AG09319 (cell line): ENCODE measurements at regions not wholly inside any gene's neighbourhood (a gene's known extent, or its start where the extent isn't known, plus 50 kb on each side); places are given as distances from the start of the nearest gene placed in this dataset.

Experiments used
- DNase-seq: peaks from one replicate; pipeline ENCODE4 v3.0.0-alpha.2; 2010; ENCODE audit warnings: low read depth; ENCODE audit errors: extremely low read depth
- CTCF ChIP-seq: IDR thresholded peaks from 2 replicates; pipeline ENCODE4 v1.5.1; 2011; ENCODE audit warnings: low read depth, mild to moderate bottlenecking, inconsistent platforms, low read length, moderate library complexity

DNA sequence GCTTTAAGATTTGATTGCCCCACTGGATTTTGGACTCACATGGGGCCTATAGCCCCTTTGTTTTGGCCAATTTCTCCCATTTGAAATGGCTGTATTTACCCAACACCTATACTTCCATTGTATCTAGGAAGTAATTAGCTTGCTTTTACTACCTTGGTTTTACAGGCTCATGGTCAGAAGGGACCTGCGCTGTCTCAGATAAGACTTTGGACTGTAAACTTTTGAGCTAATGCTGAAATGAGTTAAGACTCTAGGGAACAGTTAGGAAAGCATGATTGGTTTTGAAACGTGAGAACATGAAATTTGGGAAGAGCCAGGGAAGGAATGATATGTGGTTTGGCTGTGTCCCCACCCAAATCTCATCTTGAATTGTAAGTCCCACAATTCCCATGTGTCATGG is 419.0 kb upstream of the TMPO start:
- TF ChIP-seq CTCF = no peak
- DNase-seq = no peak

DNA sequence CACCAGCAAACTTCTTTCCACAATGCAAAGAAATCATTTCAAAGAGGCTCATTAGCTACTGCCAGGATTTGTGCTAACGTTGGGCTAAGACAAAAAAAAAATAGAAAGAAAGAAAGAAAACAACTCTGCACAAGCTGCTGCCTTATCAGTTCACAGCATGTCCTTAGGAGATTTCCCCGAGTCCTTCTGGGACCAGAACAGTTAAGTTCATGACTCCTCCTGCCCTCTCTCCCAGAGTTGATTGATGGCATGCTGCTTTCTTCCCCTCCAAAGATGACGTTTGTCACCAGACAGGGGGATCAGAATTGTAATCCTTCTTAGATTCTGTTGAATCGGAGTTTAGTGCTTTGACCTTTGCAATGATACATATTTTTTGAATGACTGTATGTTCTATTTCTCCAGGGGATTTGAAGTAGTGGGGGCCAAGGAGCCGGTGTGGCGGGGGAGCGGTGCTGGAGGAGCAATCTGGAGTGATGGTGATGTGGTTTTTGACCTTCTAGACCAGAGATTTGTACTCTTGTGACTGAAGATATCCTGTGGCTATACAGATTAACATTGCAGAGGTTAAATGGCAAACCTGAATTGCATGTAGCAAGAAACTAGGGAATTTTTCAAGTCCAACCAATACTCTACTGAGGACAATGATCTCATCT is 409.2 kb upstream of the TMPO start:
- TF ChIP-seq CTCF = no peak
- no peak for DNase-seq

DNA sequence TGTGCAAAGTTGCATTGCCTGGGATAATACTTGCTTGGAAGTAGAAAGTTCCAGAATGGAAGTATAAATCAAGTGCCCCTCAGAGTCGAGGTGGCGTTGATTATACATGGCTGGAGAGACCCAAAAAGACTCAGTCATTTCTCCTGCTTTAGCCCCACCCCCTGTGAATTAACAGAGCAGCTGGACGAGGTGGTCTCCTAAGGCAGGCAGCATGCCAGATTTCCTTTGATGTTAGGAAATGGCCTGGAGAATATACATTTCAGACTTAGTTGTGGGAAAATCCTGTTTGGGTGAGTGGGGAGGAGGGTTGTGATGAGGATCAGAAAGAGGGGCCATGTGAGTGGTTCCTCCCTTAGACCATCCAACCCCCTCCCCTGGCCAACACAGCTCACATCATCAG is 406.1 kb upstream of the TMPO start:
- no peak for DNase-seq

GRCh38 chr12:98110536-98110935 is 404.9 kb upstream of the TMPO start:
- TF ChIP-seq CTCF = no peak
- DNase-seq = no peak

More for the DNA sequence above, 406.1 kb upstream of the TMPO start:
- no peak for TF ChIP-seq CTCF

DNA sequence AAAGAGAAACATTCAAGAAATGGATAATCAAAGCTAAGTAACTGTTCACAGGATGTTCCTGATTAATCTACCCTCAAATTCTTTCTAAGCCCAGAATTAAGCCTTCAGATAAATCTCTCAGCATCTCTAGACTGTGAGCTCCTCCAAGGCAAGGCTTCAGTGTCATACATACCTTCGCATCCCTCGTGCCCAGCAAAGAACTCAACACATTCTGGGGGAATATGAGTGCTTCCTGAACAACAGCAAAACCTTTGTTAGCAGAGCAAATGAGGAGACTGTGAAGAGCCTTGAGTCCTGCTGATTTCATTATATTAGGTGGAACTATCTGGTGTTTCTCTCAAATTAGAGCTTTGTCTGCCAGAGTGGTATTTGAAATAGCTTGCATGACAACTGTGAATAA is 401.8 kb upstream of the TMPO start:
- no peak for DNase-seq
- TF ChIP-seq CTCF = no peak

GRCh38 chr12:98121963-98122362 is 393.4 kb upstream of the TMPO start:
- DNase-seq = no peak
- no peak for TF ChIP-seq CTCF

DNA sequence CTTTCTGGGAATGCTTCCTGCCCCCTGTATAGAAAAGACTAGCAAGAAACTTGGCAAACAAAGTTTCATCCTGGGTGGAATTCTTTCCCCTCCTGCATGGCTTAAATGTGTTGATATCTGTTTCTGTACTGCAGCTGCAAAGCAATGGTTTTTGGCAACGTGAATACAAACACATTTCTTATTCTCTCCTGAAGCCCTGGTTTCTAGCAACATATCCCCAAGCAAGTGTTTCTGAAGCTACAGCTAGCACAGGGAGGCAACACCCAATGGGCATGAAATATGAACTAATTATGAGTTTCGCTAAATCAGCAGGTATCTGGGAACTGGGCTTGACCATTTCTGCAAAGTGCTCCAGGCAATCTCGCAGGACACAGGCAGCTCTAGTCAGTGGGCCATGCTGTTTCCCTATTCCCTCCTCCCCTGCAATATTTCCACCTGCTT is 392.3 kb upstream of the TMPO start:
- TF ChIP-seq CTCF = no peak

More for the DNA sequence above, 392.3 kb upstream of the TMPO start:
- no peak for DNase-seq
